COR-L47 (cell line): ENCODE measurements at regions not wholly inside any gene's neighbourhood (a gene's known extent, or its start where the extent isn't known, plus 50 kb on each side); places are given as distances from the start of the nearest gene placed in this dataset.
"Not testable (repeated sequence)": the region's sequence is repeated elsewhere in the genome, so short reads cannot be mapped to it uniquely, and the experiment has no call there.

ENCODE experiments used
- DNase-seq: peaks from one replicate; lab custom pipeline; 2025; lab: John Stamatoyannopoulos, UW

- no peak for DNase-seq
Observed at GRCh38 chr2:35562488-35562887, 793.1 kb upstream of the CRIM1 start.

DNA sequence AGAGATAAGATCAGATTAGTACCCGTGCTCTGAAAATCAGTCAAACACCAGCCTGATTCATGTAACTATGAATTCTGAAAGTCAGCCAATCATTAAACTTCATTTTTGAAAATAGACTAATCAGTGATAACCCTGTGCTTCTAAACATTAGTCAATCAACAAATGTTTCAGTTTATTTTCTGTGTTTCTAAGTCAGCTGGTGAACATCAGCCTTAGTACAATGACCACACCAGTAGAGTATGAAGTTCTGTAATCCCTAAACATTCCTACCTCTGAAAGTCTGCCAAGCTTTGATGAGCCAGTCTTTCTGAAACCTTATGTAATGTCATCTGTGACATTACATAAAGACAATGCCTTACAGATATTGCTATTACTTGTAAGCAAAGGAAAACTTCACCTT lies 807.4 kb upstream of the CRIM1 start:
- no peak for DNase-seq

DNA sequence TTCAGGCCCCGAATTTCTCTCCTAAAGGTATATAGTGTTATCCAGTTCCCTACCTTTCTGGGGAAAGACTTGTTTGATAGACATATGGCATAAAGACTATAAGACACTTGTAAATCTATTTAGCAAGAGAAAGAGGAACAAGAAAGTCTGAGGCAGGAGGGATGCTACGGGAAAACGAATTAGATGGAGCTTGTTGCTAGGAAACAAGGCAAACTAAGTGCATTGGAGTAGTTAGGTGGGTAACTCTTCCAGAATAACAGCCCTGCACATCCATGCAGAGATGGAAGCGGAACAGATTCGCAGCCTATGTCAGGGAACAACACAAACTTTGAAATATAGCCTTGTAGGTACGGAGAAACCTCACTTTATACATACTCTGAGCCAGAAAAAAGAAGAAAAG lies 810.3 kb upstream of the CRIM1 start:
- no peak for DNase-seq

DNA sequence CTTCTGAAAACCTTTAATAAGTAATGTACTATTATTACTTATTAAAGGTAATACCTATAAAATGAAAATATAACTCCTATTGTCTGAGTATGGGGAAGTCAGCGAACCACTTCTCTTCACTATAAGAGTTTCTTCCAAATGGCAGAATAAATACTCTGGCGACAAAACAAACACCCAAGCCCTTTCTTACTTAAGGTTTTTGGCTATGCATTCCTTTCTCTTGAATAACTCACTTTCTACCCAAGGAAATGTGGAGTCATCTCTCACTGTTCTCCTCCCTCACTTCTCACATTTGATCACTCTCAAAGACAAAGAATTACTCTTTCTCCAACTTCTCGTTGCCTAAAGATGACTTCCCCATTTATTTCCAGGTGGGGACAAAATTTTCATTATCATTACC lies 816.8 kb upstream of the CRIM1 start:
- DNase-seq = no peak

GRCh38 chr2:35530615-35531135 lies 824.9 kb upstream of the CRIM1 start:
- no peak for DNase-seq

- no peak for DNase-seq
Observed at GRCh38 chr2:35526741-35527140, 828.8 kb upstream of the CRIM1 start.

DNA sequence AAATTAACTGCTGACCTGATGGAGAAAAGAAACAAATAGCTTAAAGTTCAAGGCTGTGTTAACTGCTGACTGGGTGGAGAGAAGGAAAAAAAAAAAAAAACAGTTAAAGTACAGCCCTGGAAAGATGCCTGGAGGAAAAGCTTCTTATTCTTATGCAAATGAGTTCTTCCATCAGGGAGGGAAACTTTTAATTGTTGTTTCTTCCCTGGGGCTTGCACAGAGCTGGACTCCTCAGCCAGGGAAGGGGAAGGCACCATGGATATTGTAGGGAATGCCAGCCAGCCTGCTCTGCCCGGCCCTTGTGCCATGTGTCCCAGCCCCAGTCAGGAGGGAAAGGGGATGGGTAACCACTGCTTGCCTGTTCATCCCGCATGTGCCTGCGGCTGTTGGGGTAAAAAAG lies 833.1 kb upstream of the CRIM1 start:
- DNase-seq = no peak

DNA sequence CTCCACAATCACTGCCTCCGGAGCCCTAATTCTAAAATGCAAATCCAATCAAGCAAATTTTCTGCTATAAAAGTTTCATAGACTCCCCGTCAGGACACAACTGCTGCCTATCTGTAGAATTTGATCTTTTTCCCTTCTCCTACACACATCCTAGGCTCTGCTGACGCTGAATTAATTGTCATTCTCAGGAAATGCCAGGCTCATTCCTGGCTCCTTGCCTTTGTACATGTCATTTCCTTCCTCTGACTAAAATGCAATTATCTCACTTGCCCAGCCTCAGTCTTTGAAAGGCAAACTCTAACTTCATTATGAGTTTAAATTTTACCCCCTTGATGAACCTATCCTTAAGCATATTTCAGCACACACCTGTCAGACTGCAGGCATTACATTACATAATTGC lies 844.9 kb upstream of the CRIM1 start:
- DNase-seq = no peak

- no peak for DNase-seq
Observed at GRCh38 chr2:35508601-35509000, 847.0 kb upstream of the CRIM1 start.

DNA sequence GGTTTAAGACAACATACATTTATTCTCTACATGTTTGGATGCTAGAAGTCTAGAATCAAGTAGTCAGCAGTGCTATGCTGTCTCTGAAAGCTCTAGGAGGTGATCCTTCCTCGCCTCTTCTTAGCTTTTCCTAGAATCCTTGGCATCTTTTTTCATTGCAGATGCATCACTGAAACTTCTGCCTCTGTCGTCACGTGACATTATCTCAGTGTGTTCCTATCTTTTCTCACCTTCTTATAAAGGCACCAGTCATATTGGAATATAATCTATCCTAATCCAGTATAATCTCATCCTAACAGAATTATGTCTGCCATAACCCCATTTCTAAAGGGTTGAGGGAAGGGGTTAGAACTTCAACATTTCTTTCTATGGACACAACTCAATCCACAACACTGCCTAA lies 851.2 kb upstream of the CRIM1 start:
- no peak for DNase-seq

DNA sequence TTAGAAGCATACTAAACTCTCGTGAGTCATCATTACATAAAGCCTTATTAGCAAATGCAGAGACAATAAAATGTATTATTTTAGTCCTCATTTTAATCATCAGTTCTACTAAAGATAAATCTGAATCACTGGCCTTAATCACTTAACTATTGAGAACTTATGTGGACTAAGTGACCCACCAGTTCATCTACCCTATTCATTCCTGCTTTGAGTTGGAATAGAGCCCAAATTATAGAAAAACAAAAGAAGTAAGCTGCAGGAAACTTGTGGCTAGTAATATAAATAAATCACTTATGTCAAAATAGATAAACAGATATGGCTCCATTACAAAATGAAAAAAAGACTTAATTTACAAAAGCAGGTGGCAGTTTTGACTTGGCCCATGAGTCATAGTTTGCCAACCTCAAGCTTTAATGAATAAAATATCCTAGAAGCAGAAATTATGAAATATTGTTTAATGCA lies 851.8 kb upstream of the CRIM1 start:
- peak; percentile 37 for DNase-seq

- no peak for DNase-seq
Observed at GRCh38 chr2:35503311-35503710, 852.3 kb upstream of the CRIM1 start.

GRCh38 chr2:35501076-35501475 lies 854.5 kb upstream of the CRIM1 start:
- DNase-seq = no peak

DNA sequence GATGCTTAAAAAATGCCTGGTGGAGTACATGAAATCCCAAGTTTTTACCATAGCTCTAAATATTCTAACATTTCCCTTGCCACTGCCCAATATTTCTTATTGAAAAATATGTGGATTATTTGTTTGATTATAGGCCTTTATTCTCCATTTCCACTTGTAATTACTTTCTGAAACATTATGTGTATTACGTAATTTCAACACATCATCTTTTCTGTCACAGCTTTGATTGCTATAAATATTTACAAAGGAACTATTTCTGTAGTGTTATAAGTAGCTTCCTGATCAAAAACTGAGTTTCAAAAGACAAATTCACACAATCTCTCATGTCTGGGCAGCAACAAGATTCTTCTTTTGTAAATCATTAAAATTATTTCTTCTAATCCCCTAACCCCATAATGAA lies 859.6 kb upstream of the CRIM1 start:
- no peak for DNase-seq

GRCh38 chr2:35495182-35495581 lies 860.4 kb upstream of the CRIM1 start:
- no peak for DNase-seq

GRCh38 chr2:35478121-35478520 lies 877.5 kb upstream of the CRIM1 start:
- not testable (repeated sequence) for DNase-seq

DNA sequence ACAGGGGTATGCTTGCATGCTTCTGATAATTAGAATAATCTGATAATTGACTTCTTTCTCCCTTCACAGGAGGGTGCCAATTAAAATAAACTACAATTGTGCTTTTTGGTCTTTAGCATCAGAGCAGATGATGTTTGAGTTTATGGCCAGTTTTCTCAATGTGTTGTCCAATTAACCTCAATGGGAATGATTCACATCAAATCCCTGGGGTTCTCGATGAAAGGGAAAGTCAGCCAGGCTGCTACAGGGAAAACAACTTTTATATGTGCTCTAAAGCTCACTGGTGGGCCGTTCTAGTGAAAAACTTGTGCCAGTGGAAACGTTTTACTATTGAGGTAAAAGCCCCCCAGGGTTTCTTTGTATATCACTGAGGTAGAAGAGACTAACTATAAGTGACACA lies 887.3 kb upstream of the CRIM1 start:
- DNase-seq = no peak

DNA sequence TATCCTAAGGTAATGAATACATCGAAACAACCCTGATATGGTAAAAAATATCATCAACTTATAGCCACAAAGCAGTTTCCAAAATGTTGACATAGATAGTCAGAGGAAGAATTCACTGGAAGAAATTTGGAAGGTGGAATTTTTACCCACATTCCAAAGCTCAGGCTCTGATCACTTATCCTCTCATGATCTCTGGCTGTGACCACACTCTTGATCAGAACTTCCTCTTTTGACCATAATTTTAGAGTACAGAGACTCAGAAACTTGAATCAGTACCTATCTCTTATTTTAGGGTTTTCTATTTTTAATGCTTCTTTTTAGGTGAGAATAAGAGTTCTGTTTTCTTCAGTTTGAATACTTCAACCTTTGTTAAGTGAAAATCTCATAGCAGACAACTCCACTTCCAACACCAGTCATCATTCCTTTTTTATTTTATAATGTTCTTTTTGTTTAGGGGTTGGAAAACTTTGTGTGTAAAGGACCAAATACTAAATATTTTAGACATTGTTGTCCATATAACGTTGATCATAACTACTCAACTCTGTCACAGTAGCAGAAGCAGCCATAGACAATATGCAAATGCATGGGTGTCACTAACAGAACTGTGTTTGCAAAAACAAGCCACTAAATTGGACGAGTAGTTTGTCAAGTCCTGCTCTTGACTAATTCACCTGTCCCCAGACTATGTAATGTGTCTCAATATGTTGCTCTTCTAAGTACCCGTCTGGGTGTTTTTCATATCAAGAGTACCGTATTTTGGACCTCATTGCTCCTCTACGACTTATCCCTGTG lies 891.6 kb upstream of the CRIM1 start:
- no peak for DNase-seq

DNA sequence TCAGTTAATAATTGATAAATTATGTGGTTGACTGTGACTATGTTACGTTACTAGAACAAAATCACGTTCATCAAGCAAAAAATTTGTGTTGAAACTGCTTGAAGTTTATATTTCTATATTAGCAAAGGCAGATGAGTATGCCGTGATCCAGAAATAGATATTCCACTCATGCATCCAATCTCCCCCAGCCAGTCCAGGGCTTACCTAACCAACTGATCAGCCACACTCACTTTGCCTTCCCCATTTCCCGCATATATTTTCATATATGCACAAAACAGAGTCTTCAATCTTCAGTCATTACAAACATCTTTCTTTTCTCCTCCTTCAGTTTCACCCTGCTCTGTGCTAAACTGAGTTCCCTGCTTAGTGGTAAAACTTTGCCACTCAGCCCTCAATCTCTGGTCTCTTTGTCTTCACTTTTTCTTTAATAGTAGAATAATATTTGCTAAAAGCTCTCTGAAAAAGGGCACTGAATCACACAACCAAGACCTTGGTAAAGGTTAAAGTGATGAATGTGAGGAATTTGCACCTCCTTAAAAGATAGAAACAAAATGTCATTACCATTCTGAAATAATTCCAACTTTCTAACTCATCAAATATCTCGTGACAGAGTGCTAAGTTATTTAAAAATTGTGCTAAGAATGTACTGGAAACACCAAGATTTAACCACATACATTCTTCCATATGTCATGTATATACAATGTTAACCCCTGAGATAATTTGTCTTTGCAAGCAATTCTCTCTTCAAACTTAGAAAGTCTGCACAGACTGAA lies 893.2 kb upstream of the CRIM1 start:
- DNase-seq = no peak

GRCh38 chr2:35461406-35461805 lies 894.2 kb upstream of the CRIM1 start:
- DNase-seq = no peak

GRCh38 chr2:35454966-35455638 lies 900.5 kb upstream of the CRIM1 start:
- DNase-seq = no peak

- DNase-seq = no peak
Observed at GRCh38 chr2:35447821-35448220, 907.8 kb upstream of the CRIM1 start.

GRCh38 chr2:35447215-35447614 lies 908.4 kb upstream of the CRIM1 start:
- DNase-seq = no peak
